Ishikawa (cell line): ENCODE measurements at regions not wholly inside any gene's neighbourhood (a gene's known extent, or its start where the extent isn't known, plus 50 kb on each side); places are given as distances from the start of the nearest gene placed in this dataset.

Source experiments
- CEBPB ChIP-seq: IDR thresholded peaks from 2 replicates; pipeline ENCODE4 v1.6.1; 2012
- CREB1 ChIP-seq: IDR thresholded peaks from 2 replicates; pipeline ENCODE4 v1.6.1; 2012; ENCODE audit warnings: low read depth
- EP300 ChIP-seq: IDR thresholded peaks from 2 replicates; pipeline ENCODE4 v1.6.1; 2012; ENCODE audit warnings: borderline replicate concordance
- NFIC ChIP-seq: IDR thresholded peaks from 2 replicates; pipeline ENCODE4 v1.6.1; 2012
- RAD21 ChIP-seq: IDR thresholded peaks from 2 replicates; pipeline ENCODE4 v1.6.1; 2012; ENCODE audit warnings: low read depth
- TAF1 ChIP-seq: IDR thresholded peaks from 2 replicates; pipeline ENCODE4 v1.6.1; 2012; ENCODE audit warnings: low read depth, mild to moderate bottlenecking
- TEAD4 ChIP-seq: IDR thresholded peaks from 2 replicates; pipeline ENCODE4 v1.6.1; 2012
- YY1 ChIP-seq: IDR thresholded peaks from 2 replicates; pipeline ENCODE4 v1.6.1; 2012; ENCODE audit warnings: low read depth
- ZBTB7A ChIP-seq: IDR thresholded peaks from 2 replicates; pipeline ENCODE4 v1.6.1; 2012; ENCODE audit warnings: low read depth
- TF ChIP-seq, protein P1 (sequence below): IDR thresholded peaks from 2 replicates; pipeline ENCODE4 v1.6.1; 2012; ENCODE audit warnings: low read depth, mild to moderate bottlenecking
- TF ChIP-seq, protein P2 (sequence below): IDR thresholded peaks from 2 replicates; pipeline ENCODE4 v1.6.1; 2012
- TF ChIP-seq, protein P3 (sequence below): IDR thresholded peaks from 2 replicates; pipeline ENCODE4 v1.6.1; 2012

DNA sequence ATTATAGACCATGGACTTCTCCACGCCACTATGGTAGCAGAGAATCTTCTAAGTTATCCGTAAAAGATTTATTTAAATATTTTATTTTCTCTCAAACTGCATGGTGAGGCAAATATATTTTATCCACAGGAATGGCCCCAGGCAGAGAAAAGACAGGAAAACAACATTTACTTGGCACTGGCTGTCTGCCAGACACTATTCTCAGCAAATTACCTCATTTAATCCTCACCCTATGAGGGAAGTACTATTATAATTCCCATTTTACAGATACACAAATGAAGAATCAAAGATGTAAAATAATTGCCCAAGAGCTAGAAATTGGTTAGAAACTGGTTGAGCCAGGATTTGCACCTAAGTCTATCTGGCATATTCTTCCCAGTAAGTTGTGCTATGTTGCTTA is 361.4 kb upstream of the IL12A start:
- TF ChIP-seq, protein P1, sequence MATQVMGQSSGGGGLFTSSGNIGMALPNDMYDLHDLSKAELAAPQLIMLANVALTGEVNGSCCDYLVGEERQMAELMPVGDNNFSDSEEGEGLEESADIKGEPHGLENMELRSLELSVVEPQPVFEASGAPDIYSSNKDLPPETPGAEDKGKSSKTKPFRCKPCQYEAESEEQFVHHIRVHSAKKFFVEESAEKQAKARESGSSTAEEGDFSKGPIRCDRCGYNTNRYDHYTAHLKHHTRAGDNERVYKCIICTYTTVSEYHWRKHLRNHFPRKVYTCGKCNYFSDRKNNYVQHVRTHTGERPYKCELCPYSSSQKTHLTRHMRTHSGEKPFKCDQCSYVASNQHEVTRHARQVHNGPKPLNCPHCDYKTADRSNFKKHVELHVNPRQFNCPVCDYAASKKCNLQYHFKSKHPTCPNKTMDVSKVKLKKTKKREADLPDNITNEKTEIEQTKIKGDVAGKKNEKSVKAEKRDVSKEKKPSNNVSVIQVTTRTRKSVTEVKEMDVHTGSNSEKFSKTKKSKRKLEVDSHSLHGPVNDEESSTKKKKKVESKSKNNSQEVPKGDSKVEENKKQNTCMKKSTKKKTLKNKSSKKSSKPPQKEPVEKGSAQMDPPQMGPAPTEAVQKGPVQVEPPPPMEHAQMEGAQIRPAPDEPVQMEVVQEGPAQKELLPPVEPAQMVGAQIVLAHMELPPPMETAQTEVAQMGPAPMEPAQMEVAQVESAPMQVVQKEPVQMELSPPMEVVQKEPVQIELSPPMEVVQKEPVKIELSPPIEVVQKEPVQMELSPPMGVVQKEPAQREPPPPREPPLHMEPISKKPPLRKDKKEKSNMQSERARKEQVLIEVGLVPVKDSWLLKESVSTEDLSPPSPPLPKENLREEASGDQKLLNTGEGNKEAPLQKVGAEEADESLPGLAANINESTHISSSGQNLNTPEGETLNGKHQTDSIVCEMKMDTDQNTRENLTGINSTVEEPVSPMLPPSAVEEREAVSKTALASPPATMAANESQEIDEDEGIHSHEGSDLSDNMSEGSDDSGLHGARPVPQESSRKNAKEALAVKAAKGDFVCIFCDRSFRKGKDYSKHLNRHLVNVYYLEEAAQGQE = no peak
- TF ChIP-seq ZBTB7A = no peak
- TF ChIP-seq TEAD4 = no peak
- TF ChIP-seq EP300 = no peak
- no peak for TF ChIP-seq CEBPB
- TF ChIP-seq, protein P2, sequence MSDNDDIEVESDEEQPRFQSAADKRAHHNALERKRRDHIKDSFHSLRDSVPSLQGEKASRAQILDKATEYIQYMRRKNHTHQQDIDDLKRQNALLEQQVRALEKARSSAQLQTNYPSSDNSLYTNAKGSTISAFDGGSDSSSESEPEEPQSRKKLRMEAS = no peak
- TF ChIP-seq RAD21 = no peak
- TF ChIP-seq, protein P3, sequence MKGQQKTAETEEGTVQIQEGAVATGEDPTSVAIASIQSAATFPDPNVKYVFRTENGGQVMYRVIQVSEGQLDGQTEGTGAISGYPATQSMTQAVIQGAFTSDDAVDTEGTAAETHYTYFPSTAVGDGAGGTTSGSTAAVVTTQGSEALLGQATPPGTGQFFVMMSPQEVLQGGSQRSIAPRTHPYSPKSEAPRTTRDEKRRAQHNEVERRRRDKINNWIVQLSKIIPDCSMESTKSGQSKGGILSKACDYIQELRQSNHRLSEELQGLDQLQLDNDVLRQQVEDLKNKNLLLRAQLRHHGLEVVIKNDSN = no peak
- TF ChIP-seq YY1 = no peak
- TF ChIP-seq TAF1 = no peak
- TF ChIP-seq CREB1 = no peak
- no peak for TF ChIP-seq NFIC
